Panc1 (cell line): ENCODE measurements at regions not wholly inside any gene's neighbourhood (a gene's known extent, or its start where the extent isn't known, plus 50 kb on each side); places are given as distances from the start of the nearest gene placed in this dataset.

Experiments
- CTCF ChIP-seq: fragments of 450-650 bp; IDR thresholded peaks from 2 replicates; pipeline ENCODE4 v1.5.1; 2017; ENCODE audit warnings: mild to moderate bottlenecking
- POLR2AphosphoS5 ChIP-seq: IDR thresholded peaks from 2 replicates; pipeline ENCODE4 v1.6.1; 2012; ENCODE audit warnings: mild to moderate bottlenecking, low read depth, low read length, moderate library complexity
- REST ChIP-seq, 2 experiments: IDR thresholded peaks; 2 replicates each; pipeline ENCODE4 v1.6.1; 2011 to 2012; ENCODE audit warnings: low read depth in 2 of 2, control low read depth in 1 of 2, low read length in 1 of 2, mild to moderate bottlenecking in 1 of 2, moderate library complexity in 1 of 2; ENCODE audit not compliant: insufficient read depth in 1 of 2
- TCF7L2 ChIP-seq: IDR thresholded peaks from 2 replicates; pipeline ENCODE4 v1.6.1; 2011; ENCODE audit warnings: mild to moderate bottlenecking, low read depth, low read length, inconsistent platforms

GRCh38 chr7:12907774-12908173 is 220.3 kb downstream of the ARL4A start:
- TF ChIP-seq CTCF (no peak), POLR2AphosphoS5 (no peak), REST (IDR thresholded peaks at IDR 0.05; ENCODE audit: insufficient read depth in 1 of 2, low read depth in 2 of 2, low read length in 1 of 2) (no peak), TCF7L2 (no peak)
